HCT116 (cell line): ENCODE measurements at regions not wholly inside any gene's neighbourhood (a gene's known extent, or its start where the extent isn't known, plus 50 kb on each side); places are given as distances from the start of the nearest gene placed in this dataset.
"Not testable (repeated sequence)": the region's sequence is repeated elsewhere in the genome, so short reads cannot be mapped to it uniquely, and the experiment has no call there.

Source experiments
- ATAC-seq: fragments of 200-7000 bp; cut with Tn5 transposase; 2 replicates; pipeline ENCODE4 v1.9.1; 2020; ENCODE audit warnings: mild to moderate bottlenecking, moderate library complexity
- BruUV-seq: library from RNA; stranded (reverse); fragments of 400-500 nt; replicated peaks from 2 replicates; lab custom pipeline; 2021; lab: Mats Ljungman, UMichigan
- CTCF ChIA-PET: fragments of 300-600 bp; sonication (Branson Sonifier 250); formaldehyde crosslinking; loops from one replicate; lab custom pipeline; 2021; ENCODE audit warnings: antibody characterized with exemption; lab: Charles Lee
- POLR2A ChIA-PET: fragments of 300-600, 350-600 bp; sonication (Branson Sonifier 250); formaldehyde crosslinking; loops from one replicate; lab custom pipeline; 2021; ENCODE audit warnings: antibody characterized with exemption; lab: Charles Lee
- RAD21 ChIA-PET, 2 experiments: fragments of 300-600 bp; sonication (Branson Sonifier 250); formaldehyde crosslinking; loops; one replicate each; lab custom pipeline; 2023; ENCODE audit warnings: low total read pairs in 2 of 2; ENCODE audit not compliant: uncharacterized antibody in 2 of 2, unreplicated experiment in 2 of 2, low non-redundant PET in 1 of 2; lab: Charles Lee
- DNase-seq: peaks from one replicate; pipeline ENCODE4 v3.0.0-alpha.2; 2010; ENCODE audit warnings: low read depth, low spot score
- H2AFZ ChIP-seq: fragments of 200-600 bp; shearing (Covaris generic), sonication (generic); 2 replicates; pipeline ENCODE4 v1.6.1; 2017; ENCODE audit warnings: low read depth, mixed run types, mixed read lengths, antibody characterized with exemption, low read length; ENCODE audit not compliant: poor library complexity, severe bottlenecking
- H3K27ac ChIP-seq: 2 replicates; pipeline ENCODE4 v1.5.1; 2012; ENCODE audit warnings: low read depth, low read length
- H3K27me3 ChIP-seq: fragments of 200-600 bp; sonication (generic); 2 replicates; pipeline ENCODE4 v1.6.1; 2016; ENCODE audit warnings: mixed run types, low read length, mixed read lengths; ENCODE audit not compliant: insufficient read depth
- H3K36me3 ChIP-seq, 2 experiments: fragments of 200-500 bp in 1 of 2; fragments of 200-600 bp in 1 of 2; sonication (Bioruptor generic) in 1 of 2; sonication (generic) in 1 of 2; 2 replicates each; pipeline versions ENCODE4 v1.5.1 to v1.6.1; 2014 to 2016; ENCODE audit warnings: low read length in 2 of 2, inconsistent platforms in 1 of 2, mixed read lengths in 1 of 2, mixed run types in 1 of 2; ENCODE audit not compliant: insufficient read depth in 2 of 2, control insufficient read depth in 1 of 2
- H3K4me1 ChIP-seq, 2 experiments: fragments of 200-600 bp in 1 of 2; sonication (generic) in 1 of 2; 2 replicates each; pipeline versions ENCODE4 v1.5.1 to v1.6.1; 2012 to 2017; ENCODE audit warnings: low read length in 2 of 2, inconsistent platforms in 1 of 2, mild to moderate bottlenecking in 1 of 2, mixed read lengths in 1 of 2, mixed run types in 1 of 2, moderate library complexity in 1 of 2; ENCODE audit not compliant: insufficient read depth in 2 of 2, control insufficient read depth in 1 of 2
- H3K4me2 ChIP-seq: fragments of 200-600 bp; sonication (generic); 2 replicates; pipeline ENCODE4 v1.6.1; 2017; ENCODE audit warnings: mixed run types, low read length, mixed read lengths
- H3K4me3 ChIP-seq, 2 experiments: fragments of 200-600 bp in 1 of 2; sonication (generic) in 1 of 2; replicated peaks in 1 of 2; 2 replicates each; pipeline ENCODE4 v1.5.1; 2011 to 2016; ENCODE audit warnings: low read length in 2 of 2, control low read depth in 1 of 2, low read depth in 1 of 2, mild to moderate bottlenecking in 1 of 2, mixed read lengths in 1 of 2, mixed run types in 1 of 2
- H3K79me2 ChIP-seq: fragments of 200-600 bp; sonication (generic); 2 replicates; pipeline ENCODE4 v1.6.1; 2017; ENCODE audit warnings: mild to moderate bottlenecking, mixed run types, low read length, moderate library complexity, mixed read lengths; ENCODE audit not compliant: insufficient read depth
- H3K9ac ChIP-seq: fragments of 200-600 bp; sonication (generic); 2 replicates; pipeline ENCODE4 v1.6.1; 2016; ENCODE audit warnings: low read length, mixed read lengths
- H3K9me2 ChIP-seq: fragments of 200-600 bp; sonication (generic), shearing (Covaris generic); 2 replicates; pipeline ENCODE4 v1.6.1; 2017; ENCODE audit warnings: mixed run types, mild to moderate bottlenecking, moderate library complexity; ENCODE audit not compliant: insufficient read depth
- H3K9me3 ChIP-seq, 2 experiments: fragments of 200-500 bp in 1 of 2; fragments of 200-600 bp in 1 of 2; sonication (Bioruptor generic) in 1 of 2; sonication (generic) in 1 of 2; 2 replicates each; pipeline ENCODE4 v1.6.1; 2014 to 2017; ENCODE audit warnings: low read length in 2 of 2, mixed read lengths in 2 of 2, inconsistent platforms in 1 of 2, low read depth in 1 of 2, mild to moderate bottlenecking in 1 of 2, mixed run types in 1 of 2, moderate library complexity in 1 of 2; ENCODE audit not compliant: control insufficient read depth in 1 of 2, insufficient read depth in 1 of 2
- H4K20me1 ChIP-seq: fragments of 200-600 bp; sonication (generic), shearing (Covaris generic); 2 replicates; pipeline ENCODE4 v1.6.1; 2017; ENCODE audit warnings: mixed run types, mild to moderate bottlenecking, moderate library complexity; ENCODE audit not compliant: insufficient read depth
- CBX3 ChIP-seq: IDR thresholded peaks from 2 replicates; pipeline ENCODE4 v1.6.1; 2012; ENCODE audit warnings: low read depth
- EZH2 ChIP-seq: fragments of 200-600 bp; sonication (generic); IDR thresholded peaks from 2 replicates; pipeline ENCODE4 v1.6.1; 2017; ENCODE audit warnings: antibody characterized with exemption, mixed run types
- MAX ChIP-seq: IDR thresholded peaks from 2 replicates; pipeline ENCODE4 v1.6.1; 2012
- POLR2A ChIP-seq: IDR thresholded peaks from 2 replicates; pipeline ENCODE4 v1.7.0; 2011; ENCODE audit warnings: borderline replicate concordance; ENCODE audit not compliant: insufficient read depth, insufficient read length; ENCODE audit errors: extremely low read depth
- RAD21 ChIP-seq: IDR thresholded peaks from 2 replicates; pipeline ENCODE4 v1.6.1; 2012; ENCODE audit warnings: low read depth, mild to moderate bottlenecking
- TCF7L2 ChIP-seq: IDR thresholded peaks from 2 replicates; pipeline ENCODE4 v1.7.0; 2011; ENCODE audit warnings: borderline replicate concordance, inconsistent platforms; ENCODE audit not compliant: insufficient read depth, insufficient read length; ENCODE audit errors: extremely low read depth
- YY1 ChIP-seq: IDR thresholded peaks from 2 replicates; pipeline ENCODE4 v1.6.1; 2011; ENCODE audit warnings: low read length, low read depth, moderate library complexity, mild to moderate bottlenecking; ENCODE audit not compliant: insufficient replicate concordance; ENCODE audit errors: extremely low read depth
- ZBTB33 ChIP-seq: IDR thresholded peaks from 2 replicates; pipeline ENCODE4 v1.6.1; 2011; ENCODE audit warnings: mild to moderate bottlenecking, low read length, moderate library complexity; ENCODE audit not compliant: insufficient replicate concordance; ENCODE audit errors: extremely low read depth
- ZNF274 ChIP-seq: fragments of 200-500 bp; sonication (Bioruptor generic); IDR thresholded peaks from 2 replicates; pipeline ENCODE4 v1.6.1; 2014; ENCODE audit warnings: mild to moderate bottlenecking, low read depth, low read length, inconsistent platforms
- intact Hi-C: fragments of 100-400 bp; cut with micrococcal nuclease; formaldehyde crosslinking; loops from 2 replicates; pipeline ENCODE4 v1.10.0; 2022

- TF ChIP-seq YY1: no peak
- TF ChIP-seq POLR2A: no peak
- no peak for TF ChIP-seq ZNF274
- no peak for TF ChIP-seq MAX
- TF ChIP-seq CBX3: no peak
- no peak for TF ChIP-seq TCF7L2
- TF ChIP-seq ZBTB33: no peak
- no peak for TF ChIP-seq RAD21
- no peak for TF ChIP-seq EZH2
Observed at GRCh38 chr2:143994961-143995360, 525.0 kb downstream of the ZEB2 start (continued).

- POLR2A ChIA-PET, ATAC-seq: not testable (repeated sequence)
Observed at GRCh38 chr2:143991596-143991995, 528.3 kb downstream of the ZEB2 start.

More at GRCh38 chr2:143991596-143991995, 528.3 kb downstream of the ZEB2 start:
- H3K27ac ChIP-seq, H3K27me3 ChIP-seq, intact Hi-C loops, H3K79me2 ChIP-seq, H3K4me1 ChIP-seq, H3K9ac ChIP-seq, H3K9me3 ChIP-seq, RAD21 ChIA-PET, H3K9me2 ChIP-seq, H3K4me3 ChIP-seq, DNase-seq, H2AFZ ChIP-seq, CTCF ChIA-PET, H3K4me2 ChIP-seq, H4K20me1 ChIP-seq, BruUV-seq, H3K36me3 ChIP-seq: not testable (repeated sequence)
